PC-3 (cell line): ENCODE measurements at regions not wholly inside any gene's neighbourhood (a gene's known extent, or its start where the extent isn't known, plus 50 kb on each side); places are given as distances from the start of the nearest gene placed in this dataset.

Experiments
- EZH2 ChIP-seq: fragments of 300-600 bp; sonication (generic); IDR thresholded peaks from one replicate; pipeline ENCODE4 v1.6.1; 2017; ENCODE audit warnings: antibody characterized with exemption, mild to moderate bottlenecking, low read length; ENCODE audit not compliant: unreplicated experiment
- TF ChIP-seq, protein P1 (sequence below): fragments of 300-600 bp; sonication (generic); conservative IDR thresholded peaks from 2 replicates; pipeline ENCODE4 v1.5.1; 2017; ENCODE audit warnings: antibody characterized with exemption, low read depth, mild to moderate bottlenecking, low read length

- TF ChIP-seq, protein P1, sequence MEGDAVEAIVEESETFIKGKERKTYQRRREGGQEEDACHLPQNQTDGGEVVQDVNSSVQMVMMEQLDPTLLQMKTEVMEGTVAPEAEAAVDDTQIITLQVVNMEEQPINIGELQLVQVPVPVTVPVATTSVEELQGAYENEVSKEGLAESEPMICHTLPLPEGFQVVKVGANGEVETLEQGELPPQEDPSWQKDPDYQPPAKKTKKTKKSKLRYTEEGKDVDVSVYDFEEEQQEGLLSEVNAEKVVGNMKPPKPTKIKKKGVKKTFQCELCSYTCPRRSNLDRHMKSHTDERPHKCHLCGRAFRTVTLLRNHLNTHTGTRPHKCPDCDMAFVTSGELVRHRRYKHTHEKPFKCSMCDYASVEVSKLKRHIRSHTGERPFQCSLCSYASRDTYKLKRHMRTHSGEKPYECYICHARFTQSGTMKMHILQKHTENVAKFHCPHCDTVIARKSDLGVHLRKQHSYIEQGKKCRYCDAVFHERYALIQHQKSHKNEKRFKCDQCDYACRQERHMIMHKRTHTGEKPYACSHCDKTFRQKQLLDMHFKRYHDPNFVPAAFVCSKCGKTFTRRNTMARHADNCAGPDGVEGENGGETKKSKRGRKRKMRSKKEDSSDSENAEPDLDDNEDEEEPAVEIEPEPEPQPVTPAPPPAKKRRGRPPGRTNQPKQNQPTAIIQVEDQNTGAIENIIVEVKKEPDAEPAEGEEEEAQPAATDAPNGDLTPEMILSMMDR: no peak
- no peak for TF ChIP-seq EZH2
Observed at GRCh38 chr5:3659907-3660306, 64.3 kb downstream of the IRX1 start.
